ENCODE measurements at regions not wholly inside any gene's neighbourhood (a gene's known extent, or its start where the extent isn't known, plus 50 kb on each side); places are given as distances from the start of the nearest gene placed in this dataset.

DNA sequence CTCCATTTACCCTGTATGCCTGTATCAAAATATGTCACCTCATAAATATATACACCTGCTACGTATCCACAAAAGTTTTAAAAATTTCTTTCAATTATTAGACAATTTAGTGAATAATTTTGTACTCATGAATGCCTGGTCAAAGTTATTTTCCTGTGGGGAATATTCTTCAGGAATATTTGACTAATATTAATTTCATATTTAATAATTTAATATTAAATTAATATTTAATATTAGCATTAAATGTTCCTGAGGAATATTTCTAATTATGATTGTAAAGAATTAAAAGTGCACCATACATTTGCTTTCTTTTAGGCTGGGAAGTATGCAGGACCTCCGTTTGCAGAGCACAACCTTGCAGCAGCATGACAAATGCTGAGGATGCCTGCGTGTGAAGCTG, 422.7 kb downstream of the C3orf38 start:
- H3K9me3 ChIP-seq: no peaks in the 10 kb centered on the region
- no peak overlapping the region for H3K4me3 ChIP-seq
- DNase-seq: no peak
- intact Hi-C loops (cut with DNase I; ENCODE audit: low total_unique reads): no loop called here
- H3K4me1 ChIP-seq: no peaks in the 10 kb centered on the region
- no peaks in the 10 kb centered on the region for H3K27me3 ChIP-seq
- H3K36me3 ChIP-seq: no peaks in the 10 kb centered on the region
- TF ChIP-seq POLR2A (IDR thresholded peaks at IDR 0.05): no peak
- TF ChIP-seq, protein P1, sequence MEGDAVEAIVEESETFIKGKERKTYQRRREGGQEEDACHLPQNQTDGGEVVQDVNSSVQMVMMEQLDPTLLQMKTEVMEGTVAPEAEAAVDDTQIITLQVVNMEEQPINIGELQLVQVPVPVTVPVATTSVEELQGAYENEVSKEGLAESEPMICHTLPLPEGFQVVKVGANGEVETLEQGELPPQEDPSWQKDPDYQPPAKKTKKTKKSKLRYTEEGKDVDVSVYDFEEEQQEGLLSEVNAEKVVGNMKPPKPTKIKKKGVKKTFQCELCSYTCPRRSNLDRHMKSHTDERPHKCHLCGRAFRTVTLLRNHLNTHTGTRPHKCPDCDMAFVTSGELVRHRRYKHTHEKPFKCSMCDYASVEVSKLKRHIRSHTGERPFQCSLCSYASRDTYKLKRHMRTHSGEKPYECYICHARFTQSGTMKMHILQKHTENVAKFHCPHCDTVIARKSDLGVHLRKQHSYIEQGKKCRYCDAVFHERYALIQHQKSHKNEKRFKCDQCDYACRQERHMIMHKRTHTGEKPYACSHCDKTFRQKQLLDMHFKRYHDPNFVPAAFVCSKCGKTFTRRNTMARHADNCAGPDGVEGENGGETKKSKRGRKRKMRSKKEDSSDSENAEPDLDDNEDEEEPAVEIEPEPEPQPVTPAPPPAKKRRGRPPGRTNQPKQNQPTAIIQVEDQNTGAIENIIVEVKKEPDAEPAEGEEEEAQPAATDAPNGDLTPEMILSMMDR (IDR thresholded peaks at IDR 0.05): no peak
- no peak overlapping the region for H3K27ac ChIP-seq

DNA sequence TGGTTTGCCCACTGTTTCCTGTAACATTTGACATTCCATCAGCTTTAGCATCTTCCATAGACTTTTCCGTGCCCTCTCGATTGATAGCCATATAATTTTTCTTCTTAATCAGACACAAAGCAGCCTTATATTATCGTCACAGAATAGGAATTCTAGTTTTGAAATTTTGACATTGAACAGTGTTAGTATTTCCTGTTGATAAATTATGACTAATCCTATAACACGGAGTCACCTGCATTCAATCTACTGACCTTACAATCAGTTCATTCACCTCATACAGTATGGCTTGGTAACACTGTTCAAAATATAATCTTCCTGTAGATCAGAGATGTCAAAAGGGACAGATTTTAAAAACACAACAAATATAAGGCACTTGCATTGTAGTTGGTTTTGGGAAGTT, 423.7 kb downstream of the C3orf38 start:
- Histone ChIP-seq H3K4me1 (no peaks in the 10 kb centered on the region), H3K36me3 (no peaks in the 10 kb centered on the region), H3K27ac (no peak overlapping the region), H3K27me3 (no peaks in the 10 kb centered on the region), H3K9me3 (no peaks in the 10 kb centered on the region), H3K4me3 (no peak overlapping the region)
- no peak for TF ChIP-seq POLR2A (IDR thresholded peaks at IDR 0.05)
- TF ChIP-seq, protein P1 (IDR thresholded peaks at IDR 0.05): no peak
- no peak for DNase-seq
- intact Hi-C loops (cut with DNase I; ENCODE audit: low total_unique reads): no loop called here

DNA sequence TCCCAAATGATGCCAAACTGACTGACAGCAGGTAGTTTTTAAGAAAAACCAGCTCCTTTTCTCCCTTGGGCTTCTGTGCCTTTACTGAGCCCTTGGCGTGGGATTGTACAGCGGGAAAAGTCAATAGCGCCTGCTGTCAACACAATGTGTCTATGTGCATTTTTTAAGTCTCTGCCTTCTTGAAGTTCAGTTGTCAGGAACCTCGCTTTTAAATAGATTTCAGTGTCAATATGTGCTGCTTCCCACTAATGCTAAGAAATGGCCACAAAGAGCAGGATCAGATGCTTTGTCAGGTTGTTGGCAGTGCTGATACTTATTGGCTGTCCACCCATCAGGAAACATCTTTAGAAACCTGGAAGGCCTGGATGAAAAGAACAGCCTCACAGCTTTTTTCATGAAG, 424.4 kb downstream of the C3orf38 start:
- H3K4me1 ChIP-seq: no peaks in the 10 kb centered on the region
- intact Hi-C loops (cut with DNase I; ENCODE audit: low total_unique reads): no loop called here
- no peak overlapping the region for H3K4me3 ChIP-seq
- DNase-seq: no peak
- H3K36me3 ChIP-seq: no peaks in the 10 kb centered on the region
- no peaks in the 10 kb centered on the region for H3K9me3 ChIP-seq
- H3K27ac ChIP-seq: no peak overlapping the region
- H3K27me3 ChIP-seq: no peaks in the 10 kb centered on the region
- TF ChIP-seq, protein P1 (IDR thresholded peaks at IDR 0.05): no peak
- TF ChIP-seq POLR2A (IDR thresholded peaks at IDR 0.05): no peak

DNA sequence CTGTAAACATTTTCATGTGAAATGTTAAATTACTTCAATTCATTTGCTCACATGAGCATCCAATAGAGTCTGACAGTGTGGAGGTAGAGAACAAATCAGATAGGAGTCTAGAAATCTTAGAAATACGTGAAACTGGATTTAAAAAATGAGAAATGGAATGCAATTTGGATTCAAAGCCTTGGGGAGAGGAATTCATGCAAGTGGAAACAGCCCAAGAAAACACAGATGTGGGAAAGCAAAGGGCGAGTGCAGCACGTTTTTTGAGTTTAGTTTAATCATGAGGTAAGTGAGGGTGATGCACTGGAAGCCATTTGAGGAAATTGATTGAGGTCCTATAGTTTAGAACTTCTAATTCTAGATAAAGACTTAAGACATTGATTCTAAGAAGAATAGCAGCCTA, 434.7 kb downstream of the C3orf38 start:
- no peaks in the 10 kb centered on the region for H3K9me3 ChIP-seq
- intact Hi-C loops (cut with DNase I; ENCODE audit: low total_unique reads): no loop called here
- no peak for TF ChIP-seq POLR2A (IDR thresholded peaks at IDR 0.05)
- TF ChIP-seq, protein P1 (IDR thresholded peaks at IDR 0.05): no peak
- H3K4me1 ChIP-seq: no peaks in the 10 kb centered on the region
- H3K27ac ChIP-seq: no peak overlapping the region
- no peak overlapping the region for H3K4me3 ChIP-seq
- no peaks in the 10 kb centered on the region for H3K36me3 ChIP-seq
- no peaks in the 10 kb centered on the region for H3K27me3 ChIP-seq
- no peak for DNase-seq

DNA sequence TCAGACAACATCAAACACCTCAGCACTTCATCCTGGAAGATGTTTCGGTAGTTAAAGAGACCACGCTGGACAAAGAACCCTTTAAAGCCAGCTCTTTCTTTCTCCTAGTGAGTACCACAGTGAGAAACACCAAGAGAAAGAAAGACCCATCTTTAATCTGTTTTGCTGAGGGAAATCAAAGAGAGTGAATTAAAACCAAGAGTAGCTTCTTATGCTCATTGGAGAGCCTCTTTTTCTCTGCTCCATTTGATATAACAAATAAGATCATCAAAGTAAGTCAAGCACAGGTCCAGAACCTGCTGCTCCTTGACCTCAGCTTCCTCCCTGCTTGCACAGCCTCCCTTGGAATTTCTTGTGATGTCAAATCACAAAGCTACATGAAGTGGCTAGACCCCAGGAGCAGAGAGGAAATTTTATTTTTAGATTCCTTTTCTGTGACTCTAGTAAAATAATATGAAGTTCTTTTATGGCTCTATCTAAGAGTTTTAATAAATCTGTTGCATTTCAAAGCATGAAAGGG, 436.4 kb downstream of the C3orf38 start:
- intact Hi-C loops (cut with DNase I; ENCODE audit: low total_unique reads): no loop called here
- no peaks in the 10 kb centered on the region for H3K36me3 ChIP-seq
- TF ChIP-seq, protein P1 (IDR thresholded peaks at IDR 0.05): no peak
- TF ChIP-seq POLR2A (IDR thresholded peaks at IDR 0.05): no peak
- no peaks in the 10 kb centered on the region for H3K4me1 ChIP-seq
- H3K4me3 ChIP-seq: no peak overlapping the region
- H3K27me3 ChIP-seq: no peaks in the 10 kb centered on the region
- no peaks in the 10 kb centered on the region for H3K9me3 ChIP-seq
- H3K27ac ChIP-seq: no peak overlapping the region
- DNase-seq: no peak

All from uterus (tissue), 3 donors.